Lung (tissue), 11 donors: ENCODE measurements at regions not wholly inside any gene's neighbourhood (a gene's known extent, or its start where the extent isn't known, plus 50 kb on each side); places are given as distances from the start of the nearest gene placed in this dataset.
A peak's percentile ranks its signal among the peaks of the same experiment; 100 is the strongest.

Experiments used
- ATAC-seq: fragments of 200-7000 bp; cut with Tn5 transposase; one replicate; pipeline ENCODE4 v1.9.1; 2020; ENCODE audit warnings: moderate number of reproducible peaks; ENCODE audit not compliant: insufficient read depth, low FRiP score
- DNase-seq, 3 donors: peaks; one replicate each; pipeline ENCODE4 v3.0.0-alpha.2; 2013 to 2017
- H3K27ac ChIP-seq, 2 donors: one replicate each; pipeline ENCODE4 v1.5.1; 2013; ENCODE audit warnings: mild to moderate bottlenecking in 2 of 2, moderate library complexity in 2 of 2, control low read depth in 1 of 2, inconsistent platforms in 1 of 2, low read depth in 1 of 2, low read length in 1 of 2
- H3K27me3 ChIP-seq, 3 donors: one replicate each; pipeline ENCODE4 v1.5.1; 2013; ENCODE audit warnings: low read length in 2 of 3; ENCODE audit not compliant: control insufficient read depth in 3 of 3, insufficient read depth in 3 of 3
- H3K36me3 ChIP-seq, 4 donors: one replicate each; pipeline ENCODE4 v1.5.1; 2013; ENCODE audit warnings: low read length in 4 of 4, mild to moderate bottlenecking in 1 of 4, moderate library complexity in 1 of 4; ENCODE audit not compliant: control insufficient read depth in 4 of 4, insufficient read depth in 4 of 4
- H3K4me1 ChIP-seq, 5 donors: one replicate each; pipeline ENCODE4 v1.5.1; 2013; ENCODE audit warnings: low read length in 5 of 5, mild to moderate bottlenecking in 2 of 5, moderate library complexity in 1 of 5; ENCODE audit not compliant: control insufficient read depth in 5 of 5, insufficient read depth in 5 of 5
- H3K4me3 ChIP-seq: one replicate; pipeline ENCODE4 v1.5.1; 2013; ENCODE audit warnings: mild to moderate bottlenecking, control low read depth, moderate library complexity
- H3K9ac ChIP-seq, 2 donors: one replicate each; pipeline ENCODE4 v1.5.1; 2013; ENCODE audit warnings: low read length in 2 of 2, control low read depth in 1 of 2; ENCODE audit not compliant: insufficient read depth in 1 of 2
- H3K9me3 ChIP-seq, 4 donors: one replicate each; pipeline ENCODE4 v1.5.1; 2013; ENCODE audit warnings: low read length in 3 of 4, mild to moderate bottlenecking in 1 of 4, moderate library complexity in 1 of 4; ENCODE audit not compliant: control insufficient read depth in 4 of 4, insufficient read depth in 3 of 4
- CTCF ChIP-seq: IDR thresholded peaks from 2 replicates; pipeline ENCODE4 v1.5.1; 2012; ENCODE audit warnings: mild to moderate bottlenecking; ENCODE audit errors: control extremely low read depth, extremely low read depth
- WGBS, 2 donors: extraction: QIAGEN DNeasy Blood & Tissue Kit; methylation state at CpG; one replicate each; pipeline ENCODE4 v1.1.7; 2013; 5-methylcytosine and 5-hydroxymethylcytosine counted together
- donor health status: control.
- donor health status: control.
- donor health status: Bipolar disorder and iron deficiency.
- donor health status: healthy.
- donor health status: DM: yes; HTN: yes; CAD: no.

DNA sequence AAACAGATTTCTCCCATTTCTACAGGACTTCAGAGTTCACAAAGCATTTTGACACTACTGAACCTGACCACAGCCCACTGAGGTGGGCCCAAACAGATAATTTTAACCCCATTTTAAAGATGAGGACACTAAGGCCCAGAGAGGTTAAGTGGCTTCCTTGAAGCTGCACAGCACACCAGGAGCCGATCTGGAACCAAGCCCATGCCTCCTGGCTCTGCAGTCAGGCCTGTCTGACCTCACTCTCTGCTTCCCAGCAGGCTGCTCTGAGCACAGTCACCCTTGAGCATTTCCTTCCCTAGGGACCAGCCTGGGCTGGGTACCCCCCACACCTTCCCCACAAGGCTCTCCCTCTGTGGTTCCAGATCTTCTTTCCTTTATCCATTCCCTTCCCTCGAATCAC lies 252.2 kb downstream of the ENGASE start:
- Histone ChIP-seq H3K4me3 (no peak overlapping the region), H3K9me3 (peaks cover 0 to 3% (median 0%) of the 10 kb centered on the region in 4 donors), H3K36me3 (no peaks in the 10 kb centered on the region), H3K4me1 (no peaks in the 10 kb centered on the region), H3K27ac (no peak overlapping the region), H3K9ac (no peak overlapping the region), H3K27me3 (peaks cover 0 to 9% (median 3%) of the 10 kb centered on the region in 3 donors)
- ATAC-seq (no peak), DNase-seq (no peak)
- TF ChIP-seq CTCF, result no peak
- WGBS, 2 donors, result 51 to 81% methylated on average over 2 of the region's 2 CpGs

GRCh38 chr17:79325709-79326430 lies 251.2 kb downstream of the ENGASE start:
- H3K27me3 ChIP-seq, result peaks cover 0 to 5% (median 3%) of the 10 kb centered on the region in 3 donors
- H3K4me1 ChIP-seq, result no peaks in the 10 kb centered on the region
- H3K36me3 ChIP-seq, result no peaks in the 10 kb centered on the region
- H3K9me3 ChIP-seq, result peaks cover 0 to 3% (median 0%) of the 10 kb centered on the region in 4 donors
- DNase-seq, result peak; percentile 54 to 62 (median 60)
- 32 to 36% methylated on average over 24 of the region's 24 CpGs for WGBS, 2 donors
- no peak overlapping the region for H3K9ac ChIP-seq
- H3K27ac ChIP-seq, result no peak overlapping the region
- TF ChIP-seq CTCF, result no peak
- ATAC-seq, result no peak
- no peak overlapping the region for H3K4me3 ChIP-seq

GRCh38 chr17:79324194-79324593 lies 249.6 kb downstream of the ENGASE start:
- H3K9me3 ChIP-seq, result peaks cover 0 to 5% (median 0%) of the 10 kb centered on the region in 4 donors
- H3K27me3 ChIP-seq, result peaks cover 0 to 5% (median 0%) of the 10 kb centered on the region in 3 donors
- H3K9ac ChIP-seq, result no peak overlapping the region
- TF ChIP-seq CTCF, result no peak
- no peak overlapping the region for H3K4me3 ChIP-seq
- DNase-seq (no peak), ATAC-seq (no peak)
- H3K27ac ChIP-seq, result no peak overlapping the region
- WGBS, 2 donors, result 70 to 74% methylated on average over 5 of the region's 5 CpGs
- H3K36me3 ChIP-seq, result no peaks in the 10 kb centered on the region
- no peaks in the 10 kb centered on the region for H3K4me1 ChIP-seq
